Esophagus squamous epithelium (tissue), 4 donors: ENCODE measurements at regions not wholly inside any gene's neighbourhood (a gene's known extent, or its start where the extent isn't known, plus 50 kb on each side); places are given as distances from the start of the nearest gene placed in this dataset.

Source experiments
- CTCF ChIP-seq, 6 experiments: fragments of 450-650 bp in 4 of 6; fragments of 200-600 bp in 2 of 6; sonication (generic) in 2 of 6; IDR thresholded peaks; one replicate each; pipeline ENCODE4 v1.5.1; 2016 to 2019; ENCODE audit warnings: antibody characterized with exemption in 6 of 6, mild to moderate bottlenecking in 4 of 6, moderate library complexity in 4 of 6
- POLR2A ChIP-seq, 4 donors: fragments of 450-650 bp; IDR thresholded peaks; one replicate each; pipeline ENCODE4 v1.6.1; 2017; ENCODE audit warnings: antibody characterized with exemption in 4 of 4, mild to moderate bottlenecking in 4 of 4, moderate library complexity in 3 of 4

- TF ChIP-seq POLR2A (IDR thresholded peaks at IDR 0.05) (no peak), CTCF (IDR thresholded peaks at IDR 0.05) (no peak)
Measured at GRCh38 chr19:28546148-28546685, 666.7 kb downstream of the UQCRFS1 start.
